GM21515 (cell line): ENCODE measurements at regions not wholly inside any gene's neighbourhood (a gene's known extent, or its start where the extent isn't known, plus 50 kb on each side); places are given as distances from the start of the nearest gene placed in this dataset.
"Not testable (repeated sequence)": the region's sequence is repeated elsewhere in the genome, so short reads cannot be mapped to it uniquely, and the experiment has no call there.

Source experiments
- ATAC-seq: cut with Tn5 transposase; IDR thresholded peaks from one replicate; pipeline ENCODE4 v1.9.1; 2021; ENCODE audit not compliant: unreplicated experiment

GRCh38 chr12:32010631-32011336 is 51.6 kb downstream of the RESF1 start:
- ATAC-seq: no peak

DNA sequence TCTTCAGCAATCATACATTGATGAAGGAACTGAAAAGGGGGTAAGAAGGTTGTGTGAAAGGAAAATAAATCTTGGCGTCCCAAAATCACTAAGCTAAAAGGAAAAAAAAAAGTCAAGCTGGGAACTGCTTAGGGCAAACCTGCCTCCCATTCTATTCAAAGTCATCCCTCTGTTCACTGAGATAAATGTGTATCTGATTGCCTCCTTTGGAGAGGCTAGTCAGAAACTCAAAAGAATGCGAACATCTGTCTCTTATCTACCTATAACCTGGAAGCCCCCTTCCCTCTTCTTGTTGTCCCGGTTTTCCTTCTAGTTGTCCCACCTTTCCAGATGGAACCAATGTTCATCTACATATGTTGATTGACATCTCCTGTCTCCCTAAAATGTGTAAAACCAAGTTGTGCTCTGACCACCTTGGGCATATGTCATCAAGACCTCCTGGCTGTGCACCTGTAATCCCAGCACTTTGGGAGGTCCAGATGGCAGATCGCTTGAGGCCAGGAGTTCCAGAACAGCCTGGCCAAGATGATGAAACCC is 53.1 kb downstream of the RESF1 start:
- ATAC-seq: no peak

GRCh38 chr12:32015036-32015435 is 55.8 kb downstream of the RESF1 start:
- no peak for ATAC-seq

DNA sequence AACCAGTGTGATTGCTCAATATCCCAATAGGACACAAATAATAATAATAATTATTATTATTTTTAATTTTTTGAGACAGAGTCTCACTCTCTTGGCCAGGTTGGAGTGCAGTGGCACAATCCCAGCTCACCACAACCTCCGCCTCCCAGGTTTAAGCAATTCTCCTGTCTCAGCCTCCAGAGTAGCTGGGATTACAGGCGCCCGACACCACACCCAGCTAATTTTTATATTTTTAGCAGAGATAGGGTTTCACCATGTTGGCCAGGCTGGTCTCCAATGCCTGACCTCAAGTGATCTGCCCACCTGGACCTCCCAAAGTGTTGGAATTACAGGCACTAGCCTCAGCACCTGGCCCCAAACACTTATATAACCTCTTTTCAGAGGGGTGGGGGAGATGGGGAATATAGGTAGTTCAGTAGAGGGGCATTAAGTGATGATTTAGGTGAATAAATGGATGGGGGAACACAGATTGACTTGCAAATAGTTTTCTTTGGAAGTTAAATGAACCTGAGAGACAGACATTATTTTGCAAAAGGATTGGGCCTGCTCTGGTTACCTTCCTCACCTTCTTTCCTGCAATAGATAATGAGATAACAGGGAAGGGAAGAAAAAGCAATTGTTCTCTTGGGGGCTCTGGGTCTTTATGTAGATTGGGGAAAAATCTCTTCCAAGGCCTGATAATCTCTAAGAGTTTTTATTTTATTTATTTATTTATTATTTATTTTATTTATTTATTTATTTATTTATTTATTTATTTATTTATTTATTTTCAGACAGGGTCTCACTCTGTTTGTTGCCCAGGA is 57.7 kb downstream of the RESF1 start:
- ATAC-seq: no peak

DNA sequence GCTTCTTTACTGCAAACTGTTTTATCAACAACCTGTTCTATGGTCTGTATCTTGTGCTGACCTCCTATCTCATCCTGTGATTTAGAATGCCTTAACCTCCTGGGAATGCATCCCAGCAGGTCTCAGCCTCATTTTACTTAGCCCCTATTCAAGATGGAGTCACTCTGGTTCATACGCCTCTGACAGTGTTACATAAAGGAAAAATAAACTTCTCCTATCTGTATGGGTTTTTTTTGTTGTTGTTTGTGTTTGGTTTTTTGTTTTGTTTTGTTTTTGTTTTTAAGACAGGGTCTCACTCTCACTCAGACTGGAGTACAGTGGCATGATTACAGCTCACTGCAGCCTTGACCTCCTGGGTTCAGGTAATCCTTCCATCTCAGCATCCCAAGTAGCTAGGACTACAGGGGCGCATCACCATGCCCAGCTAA is 62.1 kb downstream of the RESF1 start:
- no peak for ATAC-seq

GRCh38 chr12:32022387-32022786 is 63.2 kb downstream of the RESF1 start:
- not testable (repeated sequence) for ATAC-seq

GRCh38 chr12:32023861-32024260 is 64.6 kb downstream of the RESF1 start:
- not testable (repeated sequence) for ATAC-seq

DNA sequence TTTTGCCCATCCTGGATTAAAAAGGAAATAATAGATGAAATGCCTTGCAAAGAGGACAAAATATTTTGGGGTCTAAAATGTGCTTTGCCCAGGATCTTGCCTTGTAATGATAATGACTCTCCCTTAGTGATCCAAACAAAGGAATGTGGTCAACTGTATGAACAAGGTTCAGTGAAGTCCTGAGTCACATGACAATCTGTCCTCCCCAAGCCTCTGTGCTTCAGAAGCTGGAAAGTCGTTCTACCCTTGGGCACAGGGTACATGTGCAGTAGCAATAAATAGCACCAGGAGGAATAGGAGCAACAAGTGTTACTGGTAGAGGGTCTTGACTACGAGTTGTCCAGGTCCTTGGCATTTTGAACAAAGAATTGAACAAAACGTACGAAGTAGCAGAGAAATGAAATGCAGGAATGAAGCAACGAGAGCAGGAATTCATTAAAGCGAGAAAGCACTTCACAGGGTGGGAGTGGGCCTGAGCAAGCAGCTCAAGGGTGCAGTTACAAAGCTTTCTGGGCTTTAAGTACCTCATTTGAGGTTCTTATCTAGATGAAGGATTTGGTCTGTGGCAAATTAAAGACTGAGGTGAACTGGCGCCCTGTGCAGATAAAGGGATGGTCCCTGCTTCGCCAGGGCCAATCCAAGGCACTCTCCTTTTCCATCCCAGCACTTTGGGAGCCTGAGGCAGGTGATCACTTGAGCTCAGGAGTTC is 65.8 kb downstream of the RESF1 start:
- no peak for ATAC-seq

GRCh38 chr12:32025906-32026305 is 66.7 kb downstream of the RESF1 start:
- peak; percentile 63 for ATAC-seq

DNA sequence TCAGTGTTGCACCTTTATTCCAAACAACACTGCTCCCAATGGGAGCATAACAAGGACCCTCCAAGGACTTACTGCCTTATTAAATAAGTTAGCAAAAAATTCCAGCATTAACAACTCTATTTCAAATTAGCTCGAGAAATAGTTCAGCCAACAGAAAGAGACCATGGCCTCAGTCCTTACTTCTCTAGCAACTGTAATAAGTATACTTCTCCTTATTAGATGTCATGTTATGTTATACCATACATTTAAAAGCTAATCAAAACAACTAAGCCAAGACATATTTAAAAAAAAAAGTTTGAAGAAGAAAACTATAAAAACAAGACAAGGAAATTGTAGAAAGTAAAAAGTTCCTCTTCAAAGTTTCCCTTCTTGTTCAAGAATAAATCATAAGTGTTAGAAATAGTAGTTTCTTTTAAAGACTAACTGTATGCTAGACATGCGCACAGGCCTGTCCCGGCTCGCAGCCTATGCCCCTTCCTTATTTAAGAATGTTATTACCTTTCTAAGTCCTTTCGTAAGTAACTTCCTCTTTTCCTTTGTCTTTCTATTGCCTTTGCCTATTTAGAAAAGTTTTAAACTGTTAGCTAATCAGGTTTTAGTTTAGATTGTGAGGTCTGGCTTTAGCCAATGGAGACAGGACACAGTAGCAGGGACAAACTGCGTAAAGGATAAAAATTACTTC is 68.6 kb downstream of the RESF1 start:
- no peak for ATAC-seq

GRCh38 chr12:32030151-32030550 is 70.9 kb downstream of the RESF1 start:
- ATAC-seq: no peak

DNA sequence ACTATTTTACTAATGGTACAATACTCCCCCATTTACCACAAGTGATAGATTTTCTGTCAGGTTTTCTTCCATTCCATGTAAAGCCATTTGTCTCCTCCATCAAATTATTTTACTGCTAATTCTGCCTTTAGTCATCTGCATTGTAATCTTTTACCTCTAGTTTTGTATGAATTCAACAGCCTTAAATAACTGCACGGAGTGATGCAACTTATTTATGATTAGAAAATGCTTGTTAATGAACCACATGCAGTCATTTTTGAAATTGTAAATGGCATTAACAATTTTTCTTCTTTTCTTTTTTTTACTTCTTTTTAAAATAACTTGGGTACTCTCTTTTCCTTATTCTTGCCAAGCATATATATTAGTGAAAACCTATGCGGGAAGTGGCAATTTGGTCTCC is 71.5 kb downstream of the RESF1 start:
- no peak for ATAC-seq

DNA sequence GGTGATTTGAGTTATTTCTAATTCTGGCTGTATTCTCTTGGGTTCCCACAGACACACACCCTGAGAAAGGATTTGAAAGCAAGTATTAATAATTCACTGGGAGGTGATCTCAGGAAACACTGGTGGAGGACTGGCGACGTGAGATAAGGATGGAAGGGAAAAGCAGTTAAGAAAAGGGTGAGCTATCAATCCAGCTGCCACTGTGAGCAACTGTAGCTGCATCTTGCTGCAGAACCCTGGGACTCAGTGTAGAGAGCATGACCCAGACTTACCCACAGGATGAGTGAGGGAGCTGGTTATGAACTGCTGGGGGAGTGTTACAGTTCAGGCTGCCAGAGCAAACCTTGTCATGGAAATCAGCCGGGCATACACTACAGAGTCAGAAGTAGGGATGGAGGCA is 71.9 kb downstream of the RESF1 start:
- no peak for ATAC-seq

- no peak for ATAC-seq
Measured at GRCh38 chr12:32032205-32032810, 73.1 kb downstream of the RESF1 start.

DNA sequence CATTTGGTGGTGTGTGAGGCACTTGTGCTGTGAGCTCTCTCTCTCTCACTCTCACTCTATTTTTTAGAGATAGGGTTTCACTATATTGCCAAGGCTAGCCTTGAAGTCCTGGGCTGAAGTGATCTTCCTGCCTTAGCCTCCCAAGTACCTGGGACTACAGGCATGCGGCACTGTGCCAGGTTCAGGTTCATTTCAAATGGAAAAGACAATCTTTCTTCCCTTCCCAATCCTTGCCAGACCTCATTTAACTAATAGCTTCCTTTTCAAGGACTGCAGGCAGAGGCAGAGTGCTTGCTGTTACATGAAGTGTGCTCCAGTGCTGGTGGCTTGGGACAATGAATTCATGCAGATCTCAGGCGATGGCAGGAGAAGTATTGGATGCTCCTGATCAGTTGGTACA is 73.2 kb upstream of the BICD1 start:
- no peak for ATAC-seq

DNA sequence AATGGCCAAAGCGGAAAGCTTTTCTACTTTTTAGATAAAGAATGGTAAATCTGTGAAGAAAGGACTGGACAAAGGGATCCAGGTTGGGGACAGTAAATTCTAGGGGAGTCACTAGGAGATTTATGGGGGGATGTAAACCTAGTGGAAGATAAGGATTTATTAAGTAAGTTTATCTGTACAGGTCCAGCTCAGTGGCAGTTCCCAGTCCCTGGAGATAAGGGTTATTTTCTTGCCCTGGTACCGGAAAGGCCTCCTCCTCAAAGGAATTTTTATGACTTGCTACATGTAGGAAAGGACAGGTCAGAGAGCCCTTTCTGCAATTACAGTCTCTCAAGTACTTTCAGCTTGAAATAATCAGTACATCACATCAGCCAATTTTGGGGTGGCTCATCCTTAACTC is 72.6 kb upstream of the BICD1 start:
- no peak for ATAC-seq

- no peak for ATAC-seq
Measured at GRCh38 chr12:32036477-32037263, 70.0 kb upstream of the BICD1 start.

- no peak for ATAC-seq
Measured at GRCh38 chr12:32039347-32039746, 67.3 kb upstream of the BICD1 start.

GRCh38 chr12:32039917-32040575 is 66.6 kb upstream of the BICD1 start:
- no peak for ATAC-seq
